B cell (primary cell): ENCODE measurements at regions not wholly inside any gene's neighbourhood (a gene's known extent, or its start where the extent isn't known, plus 50 kb on each side); places are given as distances from the start of the nearest gene placed in this dataset.

Experiments
- ATAC-seq: fragments of 200-7000 bp; cut with Tn5 transposase; one replicate; pipeline ENCODE4 v1.10.0; 2021; ENCODE audit warnings: low read depth, mild to moderate bottlenecking, moderate number of reproducible peaks, moderate library complexity
- CTCF ChIA-PET: fragments of 350-600 bp; sonication (Branson Sonifier 250); formaldehyde crosslinking; loops from one replicate; lab custom pipeline; 2021; ENCODE audit warnings: antibody characterized with exemption, inconsistent platforms; lab: Charles Lee
- POLR2A ChIA-PET: fragments of 350-600 bp; sonication (Branson Sonifier 250); formaldehyde crosslinking; loops from one replicate; lab custom pipeline; 2021; ENCODE audit warnings: antibody characterized with exemption; lab: Charles Lee
- DNase-seq: peaks from one replicate; pipeline ENCODE4 v3.0.0; 2013
- H2AFZ ChIP-seq: 2 replicates; pipeline ENCODE4 v1.6.1; 2012; ENCODE audit warnings: mild to moderate bottlenecking, low read depth, low read length; ENCODE audit not compliant: insufficient read depth, poor library complexity, severe bottlenecking
- H3K27ac ChIP-seq, 2 donors: 1 replicate in 1 of 2; 2 replicates in 1 of 2; pipeline ENCODE4 v1.5.1; 2012 to 2013; ENCODE audit warnings: low read length in 2 of 2, mild to moderate bottlenecking in 2 of 2, moderate library complexity in 1 of 2
- H3K27me3 ChIP-seq, 4 experiments: fragments of 200-600 bp in 1 of 4; sonication (generic) in 1 of 4; replicated peaks in 1 of 4; 1 replicate in 2 of 4; 2 replicates in 2 of 4; pipeline versions ENCODE4 v1.6.1 to v1.7.0; 2013 to 2016; ENCODE audit warnings: low read length in 3 of 4, mild to moderate bottlenecking in 2 of 4, mixed read lengths in 1 of 4, moderate library complexity in 1 of 4; ENCODE audit not compliant: insufficient read depth in 4 of 4, control insufficient read depth in 3 of 4; ENCODE audit errors: control extremely low read depth in 1 of 4
- H3K36me3 ChIP-seq, 2 experiments: replicated peaks in 1 of 2; 1 replicate in 1 of 2; 2 replicates in 1 of 2; pipeline versions ENCODE4 v1.6.1 to v1.7.1; 2013; ENCODE audit warnings: low read length in 1 of 2; ENCODE audit not compliant: insufficient read depth in 2 of 2, control insufficient read depth in 1 of 2; ENCODE audit errors: control extremely low read depth in 1 of 2, extremely low read depth in 1 of 2
- H3K4me1 ChIP-seq, 2 donors: fragments of 200-600 bp in 1 of 2; sonication (generic) in 1 of 2; 1 replicate in 1 of 2; 2 replicates in 1 of 2; pipeline versions ENCODE4 v1.5.1 to v1.6.1; 2013 to 2017; ENCODE audit warnings: low read length in 2 of 2; ENCODE audit not compliant: control insufficient read depth in 2 of 2, insufficient read depth in 2 of 2
- H3K4me2 ChIP-seq: replicated peaks from 2 replicates; pipeline ENCODE3; 2012; ENCODE audit warnings: mild to moderate bottlenecking, low read depth, low read length; ENCODE audit not compliant: poor library complexity, severe bottlenecking
- H3K4me3 ChIP-seq, 5 experiments: fragments of 200-600 bp in 1 of 5; sonication (generic) in 1 of 5; 1 replicate in 3 of 5; 2 replicates in 2 of 5; pipeline versions ENCODE4 v1.5.1 to v1.7.0; 2011 to 2016; ENCODE audit warnings: low read length in 4 of 5, mild to moderate bottlenecking in 4 of 5, low read depth in 2 of 5, control low read depth in 1 of 5, moderate library complexity in 1 of 5; ENCODE audit not compliant: insufficient read depth in 1 of 5; ENCODE audit errors: control extremely low read depth in 1 of 5, extremely low read depth in 1 of 5
- H3K79me2 ChIP-seq: fragments of 200-600 bp; sonication (generic); one replicate; pipeline ENCODE4 v1.6.0; 2016; ENCODE audit warnings: low read length; ENCODE audit not compliant: control insufficient read depth, insufficient read depth
- H3K9ac ChIP-seq: fragments of 200-600 bp; sonication (generic); 2 replicates; pipeline ENCODE4 v1.6.1; 2017; ENCODE audit warnings: mild to moderate bottlenecking, low read length, moderate library complexity
- H3K9me3 ChIP-seq, 3 donors: one replicate each; pipeline versions ENCODE4 v1.6.1 to v1.7.1; 2013; ENCODE audit warnings: low read length in 2 of 3; ENCODE audit not compliant: control insufficient read depth in 2 of 3, insufficient read depth in 1 of 3; ENCODE audit errors: control extremely low read depth in 1 of 3
- H4K20me1 ChIP-seq: 2 replicates; pipeline ENCODE4 v1.6.0; 2012; ENCODE audit warnings: mild to moderate bottlenecking, low read length; ENCODE audit not compliant: insufficient read depth, control insufficient read depth, poor library complexity, severe bottlenecking
- H3K27ac Mint-ChIP-seq: one replicate; pipeline ENCODE4 v1.8.0; 2021; ENCODE audit warnings: mixed read lengths
- H3K27me3 Mint-ChIP-seq: one replicate; pipeline ENCODE4 v1.8.0; 2021; ENCODE audit warnings: mixed read lengths
- H3K4me1 Mint-ChIP-seq: one replicate; pipeline ENCODE4 v1.8.0; 2021; ENCODE audit warnings: mixed read lengths
- H3K4me3 Mint-ChIP-seq: one replicate; pipeline ENCODE4 v1.8.0; 2021; ENCODE audit warnings: mixed read lengths
- H3K9me3 Mint-ChIP-seq: one replicate; pipeline ENCODE4 v1.8.0; 2022; ENCODE audit warnings: mixed read lengths; ENCODE audit not compliant: insufficient read depth
- CTCF ChIP-seq: fragments of 200-600 bp; IDR thresholded peaks from one replicate; pipeline ENCODE4 v1.8.0; 2022; ENCODE audit warnings: antibody characterized with exemption, mild to moderate bottlenecking
- EZH2 ChIP-seq: IDR thresholded peaks from 2 replicates; pipeline ENCODE4 v1.6.1; 2012; ENCODE audit warnings: borderline replicate concordance, low read depth, mild to moderate bottlenecking, moderate library complexity, low read length; ENCODE audit not compliant: insufficient read depth, poor library complexity, severe bottlenecking
- WGBS: methylation state at CpG from one replicate; pipeline ENCODE4 v1.1.5; 2013; ENCODE audit warnings: missing lambda C conversion rate; ENCODE audit not compliant: insufficient coverage; 5-methylcytosine and 5-hydroxymethylcytosine counted together
- intact Hi-C: fragments of 100-400 bp; cut with micrococcal nuclease; formaldehyde crosslinking; loops from one replicate; pipeline ENCODE4 v1.10.0; 2022

GRCh38 chr2:55772109-55772980 lies 78.7 kb upstream of the PNPT1 start:
- no peak overlapping the region for H3K4me2 ChIP-seq

More at GRCh38 chr2:55772109-55772980, 78.7 kb upstream of the PNPT1 start:
- DNase-seq: no peak
- Histone ChIP-seq H3K79me2 (no peaks in the 10 kb centered on the region), H3K9me3 (no peaks in the 10 kb centered on the region), H2AFZ (no peak overlapping the region), H3K4me3 (no peak overlapping the region), H3K36me3 (no peaks in the 10 kb centered on the region), H3K4me1 (no peaks in the 10 kb centered on the region), H3K9ac (no peak overlapping the region), H3K27me3 (no peaks in the 10 kb centered on the region), H3K27ac (no peak overlapping the region), H4K20me1 (no peaks in the 10 kb centered on the region)
- no CpG with 5 or more reads among the region's 7 CpGs for WGBS
- intact Hi-C loops: no loop called here
- no peak overlapping the region for H3K27ac Mint-ChIP-seq
- no peak for TF ChIP-seq CTCF
- TF ChIP-seq EZH2: no peak
- POLR2A ChIA-PET: no interaction called here
- peaks cover 2% of the 10 kb centered on the region for H3K9me3 Mint-ChIP-seq
- no peak overlapping the region for H3K4me3 Mint-ChIP-seq
- ATAC-seq: no peak
- peaks cover 3% of the 10 kb centered on the region for H3K27me3 Mint-ChIP-seq
- no peaks in the 10 kb centered on the region for H3K4me1 Mint-ChIP-seq
- CTCF ChIA-PET: no interaction called here
